HG03159 (cell line): ENCODE measurements at regions not wholly inside any gene's neighbourhood (a gene's known extent, or its start where the extent isn't known, plus 50 kb on each side); places are given as distances from the start of the nearest gene placed in this dataset.
"Not testable (repeated sequence)": the region's sequence is repeated elsewhere in the genome, so short reads cannot be mapped to it uniquely, and the experiment has no call there.

Experiments
- ATAC-seq: cut with Tn5 transposase; IDR thresholded peaks from one replicate; pipeline ENCODE4 v1.9.1; 2021; ENCODE audit warnings: mild to moderate bottlenecking, moderate library complexity; ENCODE audit not compliant: unreplicated experiment

DNA sequence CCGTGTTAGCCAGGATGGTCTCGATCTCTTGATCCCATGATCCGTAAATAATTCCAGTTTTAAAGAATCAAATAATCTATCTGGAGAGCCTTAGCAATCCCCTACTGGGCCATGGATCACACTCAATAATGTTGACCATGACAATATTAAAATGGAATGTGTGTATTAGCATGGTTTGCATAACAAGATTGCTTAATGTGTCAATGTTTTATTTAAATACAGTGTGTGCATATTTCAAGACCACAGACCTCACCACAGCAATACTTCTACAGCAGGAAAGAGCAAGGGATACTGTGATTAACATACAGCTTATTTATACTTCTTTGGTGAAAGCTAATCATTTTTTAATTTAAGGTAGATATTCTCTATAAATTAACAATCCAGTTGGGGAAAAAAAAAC, 470.4 kb downstream of the TFAP2B start:
- ATAC-seq: no peak

DNA sequence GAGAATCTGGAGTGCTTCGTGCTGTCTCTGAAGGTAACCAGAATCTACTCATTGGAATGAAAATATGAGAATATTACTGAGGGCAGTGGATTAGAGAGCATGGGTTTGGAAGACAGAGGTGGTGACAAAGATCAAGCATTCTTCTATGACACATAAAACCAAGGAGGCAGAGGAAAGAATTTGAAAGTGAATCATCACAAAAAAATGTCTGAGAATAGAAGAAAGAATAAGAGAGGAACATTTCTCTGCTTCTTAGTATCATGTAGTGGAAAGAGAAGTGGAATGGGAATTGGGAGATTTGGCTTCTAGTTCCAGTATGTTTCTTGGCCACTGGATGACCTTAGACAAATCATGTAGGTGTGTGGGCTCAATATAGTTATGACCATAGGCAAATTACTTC, 474.0 kb downstream of the TFAP2B start:
- no peak for ATAC-seq

DNA sequence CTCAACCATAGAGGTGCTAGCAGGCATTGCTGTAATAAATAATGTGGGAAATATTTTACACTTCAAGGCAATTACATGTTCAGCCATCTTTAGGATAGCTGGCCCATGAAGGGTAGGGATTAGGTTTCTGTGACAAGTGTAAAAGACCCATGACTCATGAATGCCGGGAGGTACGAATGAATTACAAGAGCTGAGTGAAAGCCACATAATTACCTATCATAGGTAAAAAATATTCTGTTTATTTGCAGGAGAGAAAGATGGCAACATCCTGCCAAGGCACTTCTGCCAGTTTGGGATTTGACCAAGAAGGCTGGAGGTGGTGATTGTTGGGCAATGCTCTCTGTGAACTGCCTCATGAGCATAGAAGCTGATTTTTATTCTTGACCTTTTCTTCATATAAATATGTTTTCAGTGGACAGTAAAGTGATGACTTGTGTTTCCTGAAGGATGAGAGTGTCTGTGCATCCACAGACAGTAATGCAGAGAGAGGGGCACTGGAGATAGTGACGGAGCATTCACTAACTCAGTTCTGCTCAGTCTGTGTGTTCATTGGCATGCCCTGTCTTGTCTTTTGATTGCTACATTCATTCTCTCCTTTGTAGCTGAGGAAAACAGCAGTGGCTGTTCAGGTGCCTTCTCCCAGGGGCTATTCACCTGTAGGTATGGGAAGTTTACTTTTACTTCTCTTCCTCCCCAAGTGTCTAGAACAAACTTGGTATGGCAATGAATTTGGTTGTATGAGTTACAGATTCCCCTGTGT, 481.1 kb downstream of the TFAP2B start:
- ATAC-seq: no peak

DNA sequence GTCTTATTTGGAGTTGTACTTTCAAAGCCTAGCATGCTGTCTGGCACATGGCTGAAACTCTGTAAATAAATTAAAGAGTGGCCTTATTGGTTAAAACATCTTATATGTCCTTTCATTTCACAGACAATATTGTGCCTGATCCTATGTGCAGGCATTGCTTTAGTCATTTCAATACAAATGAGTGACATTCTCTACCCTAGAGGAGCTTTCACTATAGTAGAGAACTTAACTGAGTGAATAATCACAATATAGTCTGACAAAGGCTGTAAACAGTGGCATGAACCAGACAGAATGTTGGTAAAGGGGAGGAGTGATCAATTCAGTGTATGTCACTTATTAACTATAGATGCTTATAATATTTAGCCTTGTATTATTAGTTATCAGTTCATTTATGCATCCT, 481.8 kb downstream of the TFAP2B start:
- ATAC-seq: no peak

DNA sequence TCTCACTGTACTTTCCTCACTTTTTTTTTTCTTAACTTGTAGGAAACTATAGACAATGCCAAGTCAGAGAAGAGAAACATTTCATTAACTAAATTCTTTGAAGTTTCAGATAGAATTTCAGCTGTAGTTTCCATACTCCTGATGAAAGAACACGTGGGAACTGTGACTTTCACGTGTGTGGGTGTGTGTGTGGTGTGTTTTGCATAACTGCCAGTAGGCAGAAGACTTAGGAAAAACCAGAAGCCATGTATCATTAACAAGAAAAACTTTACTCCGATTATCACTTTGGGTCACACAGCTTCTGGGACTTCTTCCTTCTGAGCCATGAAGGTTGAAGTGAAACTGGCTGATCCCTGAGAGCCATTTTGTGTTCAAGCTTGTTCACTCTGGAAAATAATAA, 483.3 kb downstream of the TFAP2B start:
- peak; percentile 38 for ATAC-seq

DNA sequence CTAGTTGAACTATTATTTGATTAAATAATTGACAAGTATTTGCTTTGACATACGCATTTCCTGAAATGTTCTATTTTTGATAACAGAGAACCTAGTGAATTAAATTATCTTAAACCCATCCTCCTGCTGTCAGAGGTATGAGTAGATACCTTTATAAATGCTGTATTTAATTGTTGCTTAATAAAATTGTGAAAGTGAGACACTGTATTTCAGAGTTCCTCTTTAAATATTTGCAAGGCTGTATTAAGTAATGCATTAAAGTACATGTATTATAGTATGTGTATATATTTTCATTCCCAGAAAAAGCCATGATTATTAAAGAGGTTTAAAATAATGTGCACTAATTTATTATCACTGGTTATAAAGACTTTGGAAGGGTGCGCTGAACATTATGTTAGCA, 483.8 kb downstream of the TFAP2B start:
- ATAC-seq: no peak

DNA sequence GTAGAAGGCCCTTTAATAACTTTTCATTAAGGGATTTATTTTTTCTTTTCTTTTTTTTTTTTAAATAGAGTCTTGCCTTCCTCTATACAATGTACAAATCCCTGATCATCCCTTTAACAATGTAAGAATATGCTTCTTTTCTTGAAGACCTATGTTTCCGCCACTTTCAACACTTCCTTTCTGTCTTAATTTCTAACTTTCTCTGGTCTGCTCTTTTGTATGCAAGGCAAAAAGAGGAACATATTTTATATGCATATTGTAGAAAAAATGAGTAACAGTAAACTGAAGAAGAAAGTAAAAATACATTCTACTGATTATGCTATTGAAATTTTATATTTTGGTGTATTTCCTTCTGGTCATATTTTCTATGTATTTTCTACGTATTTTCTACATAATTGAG, 484.7 kb downstream of the TFAP2B start:
- ATAC-seq: no peak

DNA sequence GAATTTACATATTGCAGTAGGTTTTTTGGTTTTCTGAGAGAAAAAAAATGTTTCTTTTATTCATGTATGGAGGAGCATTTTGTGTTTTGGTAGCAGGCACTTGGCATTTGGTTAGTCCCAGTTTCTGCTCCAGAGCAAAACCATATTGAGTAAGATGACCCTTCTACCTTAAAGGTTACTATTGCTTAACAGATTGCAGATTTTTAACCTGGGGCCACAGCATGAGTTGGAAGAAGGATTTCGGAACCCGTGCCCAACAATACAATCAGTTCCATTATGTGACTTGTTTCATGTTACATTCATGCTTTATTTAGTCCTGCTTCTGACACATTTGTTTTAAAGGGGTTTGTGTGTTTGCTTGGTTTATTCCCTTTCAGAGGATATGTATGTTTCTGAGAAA, 496.3 kb downstream of the TFAP2B start:
- ATAC-seq: no peak

DNA sequence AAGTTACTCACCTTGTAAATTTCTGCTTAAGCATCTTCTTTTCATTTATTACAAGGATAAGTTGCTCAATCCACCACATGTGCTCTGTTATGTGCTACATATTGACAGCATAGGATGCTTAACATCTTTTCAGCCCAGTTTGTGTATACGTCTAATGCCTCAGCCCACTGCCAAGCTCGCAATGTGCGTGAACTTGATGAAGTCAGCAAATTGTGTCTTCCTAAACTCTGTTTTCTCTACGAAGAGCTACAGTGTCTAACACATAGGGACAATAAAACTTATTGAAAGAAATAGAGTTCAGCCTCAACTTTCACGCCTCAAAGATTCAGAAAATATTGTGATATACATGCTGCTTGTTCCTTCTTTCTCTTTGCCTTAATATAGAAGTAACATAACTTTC, 500.0 kb downstream of the TFAP2B start:
- no peak for ATAC-seq

DNA sequence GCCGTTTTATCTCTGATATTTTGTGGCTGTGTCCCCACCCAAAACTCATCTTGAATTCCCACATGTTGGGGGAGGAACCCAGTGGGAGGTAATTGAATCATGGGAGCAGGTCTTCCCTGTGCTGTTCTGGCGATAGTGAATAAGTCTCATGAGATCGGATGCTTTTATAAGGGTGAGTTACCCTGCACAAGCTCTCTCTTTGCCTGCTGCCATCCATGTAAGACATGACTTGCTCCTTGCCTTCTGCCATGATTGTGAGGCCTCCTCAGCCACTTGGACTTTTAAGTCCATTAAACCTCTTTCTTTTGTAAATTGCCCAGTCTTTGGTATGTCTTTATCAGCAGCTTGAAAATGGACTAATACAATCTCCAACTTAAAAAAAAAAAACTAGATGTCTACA, 502.8 kb downstream of the TFAP2B start:
- ATAC-seq: not testable (repeated sequence)

DNA sequence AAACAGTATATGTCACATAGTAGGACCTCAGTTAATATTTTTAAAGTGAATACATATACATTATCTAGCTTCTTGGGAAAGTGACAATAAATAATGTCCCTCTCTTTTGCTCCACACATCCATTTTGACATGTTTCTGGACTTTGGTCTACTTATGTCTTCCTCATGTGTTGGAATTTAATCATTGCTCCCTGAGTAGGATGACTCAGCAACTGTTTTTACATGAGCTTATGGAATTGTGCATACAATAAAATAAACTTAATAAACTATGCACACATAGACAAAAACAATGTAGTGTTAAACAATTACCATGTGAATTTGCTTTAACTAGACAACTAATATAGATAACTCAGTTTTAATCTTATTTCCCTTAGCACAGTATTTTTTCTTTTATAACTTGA, 503.8 kb downstream of the TFAP2B start:
- no peak for ATAC-seq

DNA sequence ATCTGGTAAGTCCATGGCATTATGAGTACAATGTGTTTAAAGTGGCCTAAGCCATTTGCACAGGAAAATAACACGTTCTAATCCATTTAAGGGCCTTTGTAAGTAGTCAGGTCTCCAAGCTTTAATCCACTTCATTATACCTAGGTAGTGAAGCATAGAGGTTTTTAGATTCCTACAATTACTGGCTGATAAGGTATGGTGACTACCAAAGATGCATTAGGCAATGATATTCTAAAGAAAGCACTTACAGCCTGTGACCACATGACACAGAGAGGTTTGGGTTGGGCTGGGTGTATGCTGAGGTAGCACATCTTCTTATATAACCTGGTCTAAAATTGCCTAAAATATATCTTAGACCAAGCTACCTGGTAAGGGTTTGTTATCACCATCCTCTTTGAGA, 504.4 kb downstream of the TFAP2B start:
- ATAC-seq: no peak

DNA sequence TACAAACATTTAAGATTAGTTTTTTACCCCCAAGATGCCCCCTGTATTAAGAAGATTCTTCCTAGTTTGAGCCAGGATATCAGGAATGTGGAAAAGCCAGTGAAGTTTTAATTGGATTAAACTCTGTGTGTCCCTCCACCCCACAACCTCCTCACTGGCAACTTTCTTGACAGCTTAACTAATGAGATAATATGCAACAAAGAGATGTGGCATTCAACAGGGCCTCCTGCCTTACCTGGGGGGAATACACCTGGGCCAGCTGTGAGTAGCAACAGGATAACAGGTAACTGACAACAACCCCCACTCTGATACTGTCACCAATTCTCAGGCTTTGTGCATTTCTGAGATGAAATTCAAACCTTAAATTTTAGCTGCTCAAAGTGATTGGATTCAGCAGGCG, 512.3 kb downstream of the TFAP2B start:
- no peak for ATAC-seq

DNA sequence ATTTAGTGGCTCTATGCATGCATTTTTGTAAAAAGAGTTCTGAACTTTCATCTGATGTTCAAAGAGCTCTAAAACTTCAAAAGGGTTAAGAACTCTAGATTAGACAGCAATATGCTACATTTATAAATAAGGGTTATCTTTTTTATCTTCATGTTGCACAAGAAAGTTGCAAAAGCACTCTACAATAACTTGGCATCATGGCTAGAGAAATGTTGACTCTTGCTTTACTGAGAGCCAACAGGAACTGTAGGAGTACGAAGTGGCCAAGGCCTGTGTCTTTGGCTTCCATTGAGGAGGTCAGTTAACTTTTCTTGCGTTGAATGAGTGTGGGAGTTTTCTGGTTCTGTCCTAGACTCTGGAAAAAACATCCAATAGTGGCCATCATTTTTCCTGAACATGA, 516.9 kb downstream of the TFAP2B start:
- ATAC-seq: no peak

DNA sequence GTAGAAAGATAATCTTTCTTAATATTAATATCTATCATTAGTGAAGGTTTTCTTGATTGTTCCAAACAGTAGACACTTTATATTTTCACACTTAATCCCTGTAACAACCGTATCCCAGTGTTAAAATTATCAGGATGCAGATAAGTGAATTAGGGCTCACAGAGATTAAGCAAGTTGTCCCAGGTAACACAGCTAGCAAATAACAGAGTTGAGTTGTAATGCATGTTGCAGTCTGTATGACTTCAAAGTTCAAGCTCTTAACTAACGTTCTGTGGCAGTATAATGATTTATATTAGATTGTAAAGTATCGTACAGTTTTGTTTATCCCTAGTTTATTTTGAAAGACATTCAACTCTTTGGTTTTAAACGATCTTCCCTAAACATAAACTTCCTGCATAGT, 517.5 kb downstream of the TFAP2B start:
- ATAC-seq: no peak

DNA sequence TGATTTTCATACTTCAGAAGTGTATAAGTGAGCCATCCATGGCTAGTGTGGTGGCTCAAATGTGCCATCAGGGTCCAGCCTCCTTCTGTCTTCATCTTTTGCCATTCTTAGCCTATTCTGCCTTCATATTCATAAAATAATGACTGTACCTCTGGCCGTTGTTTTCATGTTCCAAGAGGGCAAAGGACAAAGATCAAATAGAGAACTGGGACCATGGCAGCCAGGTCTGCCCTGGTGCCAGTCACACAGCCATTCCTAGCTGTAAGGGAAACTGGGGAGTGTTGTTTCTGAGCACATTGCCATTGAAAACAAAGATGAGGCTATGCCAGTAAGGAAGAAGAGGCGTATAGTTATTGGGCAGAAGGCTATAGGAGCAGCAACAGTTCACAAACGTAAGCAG, 518.6 kb downstream of the TFAP2B start:
- no peak for ATAC-seq

DNA sequence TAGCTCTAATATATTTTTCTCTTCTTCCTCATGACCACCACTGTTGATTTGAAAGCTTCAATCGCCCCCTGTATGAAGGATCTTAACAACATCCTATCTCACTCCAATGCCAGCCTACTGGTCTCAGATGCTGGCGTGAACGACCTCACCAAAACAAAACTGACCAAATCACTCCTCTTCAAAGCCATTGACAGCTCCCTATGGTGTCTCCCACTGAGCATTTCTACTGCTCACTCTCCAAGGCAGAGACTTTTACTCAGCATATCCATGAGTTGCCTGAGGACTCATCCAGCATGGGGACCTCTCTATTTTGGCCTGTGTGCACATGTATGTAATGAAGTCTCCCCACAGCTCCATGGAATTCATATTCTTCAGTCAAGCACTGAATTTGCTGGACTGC, 520.4 kb downstream of the TFAP2B start:
- ATAC-seq: no peak

DNA sequence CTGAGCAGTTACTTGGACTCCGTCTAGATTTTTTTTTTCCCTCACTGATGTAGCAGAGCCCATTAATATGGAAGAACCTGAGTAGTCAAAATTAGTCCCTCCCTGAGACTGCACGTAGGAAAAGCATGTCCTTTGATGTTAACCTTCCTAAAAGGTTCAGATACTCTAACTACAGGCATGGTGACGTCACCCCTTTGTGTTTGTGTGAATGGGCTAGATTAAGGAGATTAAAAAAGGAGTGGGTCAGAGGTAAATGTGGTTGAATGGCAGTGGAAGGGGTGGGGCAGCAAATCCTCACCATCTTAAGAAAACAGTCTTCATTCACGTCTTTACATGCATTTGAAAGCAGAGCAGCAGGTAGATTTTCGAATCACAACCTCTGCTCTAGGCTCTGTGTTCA, 521.1 kb downstream of the TFAP2B start:
- ATAC-seq: no peak

DNA sequence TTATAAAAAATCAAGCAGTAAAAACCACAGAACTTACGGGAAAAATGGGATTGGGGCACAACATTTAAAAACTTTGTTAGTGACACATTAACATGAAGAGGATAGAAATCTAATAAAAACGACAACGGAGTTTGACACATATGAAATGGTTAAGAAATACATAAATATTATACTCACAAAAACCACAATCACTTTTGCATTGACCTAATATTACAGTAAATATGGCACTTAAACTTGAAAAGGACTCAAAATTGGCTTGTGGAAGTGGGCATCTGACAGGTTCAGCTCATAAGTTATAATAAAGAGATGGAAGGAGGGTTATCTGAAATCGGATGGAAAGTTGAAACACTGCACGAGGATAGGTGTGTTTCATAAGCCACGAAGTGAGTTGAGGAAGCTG, 523.7 kb downstream of the TFAP2B start:
- ATAC-seq: no peak

DNA sequence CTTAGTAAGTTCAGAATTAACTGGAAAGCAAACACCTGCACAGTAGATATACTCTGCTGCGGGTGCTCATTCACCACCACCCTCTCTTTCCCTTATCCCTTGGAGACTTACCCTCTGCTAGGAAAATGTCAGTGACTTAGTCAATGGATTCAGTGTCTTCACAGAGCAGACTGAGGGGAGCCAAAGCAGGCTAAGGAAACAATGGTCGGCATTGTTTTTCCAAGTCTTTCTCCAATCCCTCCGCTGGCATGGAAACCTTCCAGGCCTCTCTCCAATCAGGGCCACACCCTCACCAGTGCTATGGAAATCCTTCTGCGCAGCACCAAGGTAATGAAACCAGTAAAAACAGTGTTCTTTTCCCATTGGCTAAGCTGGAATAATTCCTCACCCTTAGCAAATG, 531.2 kb downstream of the TFAP2B start:
- no peak for ATAC-seq

DNA sequence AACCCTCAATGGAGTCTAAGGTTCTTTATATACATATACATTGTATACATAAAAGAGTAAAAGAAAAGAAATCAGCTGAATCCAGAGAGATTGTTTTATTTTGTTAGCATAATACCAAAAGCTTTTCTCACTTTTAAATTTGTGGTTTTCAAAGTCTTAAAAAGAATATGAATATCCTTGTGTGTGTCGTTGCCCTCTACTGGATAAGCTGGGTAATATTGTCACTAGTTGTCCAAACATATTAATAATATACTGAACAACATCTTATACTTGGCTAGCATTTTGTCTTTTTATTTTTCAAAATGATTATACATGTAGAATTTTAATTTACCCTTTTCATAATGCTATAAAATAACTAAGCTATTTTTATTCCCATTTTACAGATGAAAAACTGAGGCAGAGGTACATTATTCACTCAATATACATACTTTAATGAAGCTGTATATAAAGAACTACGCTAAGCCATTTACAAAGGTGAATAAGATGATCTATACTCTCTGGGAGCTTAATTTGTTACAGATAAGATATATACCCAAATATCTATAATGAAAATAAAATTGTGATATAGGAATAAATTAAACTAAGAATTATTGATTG, 531.7 kb downstream of the TFAP2B start:
- ATAC-seq: peak; percentile 77

DNA sequence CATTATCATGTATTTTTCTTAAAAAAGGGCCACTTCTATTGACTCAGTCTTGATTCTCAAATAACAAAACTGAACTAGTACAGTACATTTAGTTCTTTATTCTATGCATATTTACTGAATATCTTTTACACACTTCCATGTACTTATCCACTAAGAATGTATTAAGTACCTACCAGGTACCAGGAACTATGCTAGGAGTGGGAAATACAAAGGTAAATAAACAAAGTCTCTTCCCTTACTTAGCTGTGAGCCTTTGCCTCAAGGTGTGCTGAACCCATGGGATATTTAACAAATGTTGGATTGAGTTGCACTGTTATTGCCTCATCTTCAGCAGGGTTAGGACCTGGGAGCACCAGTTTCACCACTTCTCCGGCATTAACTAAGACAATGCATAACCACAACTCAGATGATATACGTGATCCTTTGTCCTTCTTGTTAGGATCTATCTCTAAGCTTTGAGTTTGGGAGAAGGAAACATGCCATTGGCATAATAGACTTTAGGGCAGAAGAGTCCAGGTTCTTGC, 533.9 kb downstream of the TFAP2B start:
- no peak for ATAC-seq

DNA sequence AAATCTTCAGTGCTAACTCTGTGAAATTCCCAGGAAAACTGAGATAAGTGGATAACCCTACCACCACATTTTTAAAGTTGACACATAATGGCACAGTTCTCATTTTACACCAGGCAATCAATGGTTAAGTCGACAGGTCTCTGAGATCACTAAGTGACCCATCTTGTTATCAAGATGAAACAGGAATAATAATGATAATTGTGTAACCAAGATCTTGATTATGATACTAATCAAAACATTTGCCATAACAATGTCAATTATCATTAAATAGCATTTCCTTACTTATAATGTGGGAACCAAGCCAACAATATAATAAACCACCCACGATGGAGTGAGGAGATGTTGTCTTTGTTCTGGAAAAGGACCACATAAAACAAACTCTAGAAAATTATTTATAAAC, 541.6 kb downstream of the TFAP2B start:
- ATAC-seq: no peak
